KOPT-K1 (cell line): ENCODE measurements at regions not wholly inside any gene's neighbourhood (a gene's known extent, or its start where the extent isn't known, plus 50 kb on each side); places are given as distances from the start of the nearest gene placed in this dataset.

ENCODE experiments used
- H3K27ac ChIP-seq: fragments of 200-600 bp; sonication (generic); 2 replicates; pipeline ENCODE4 v1.5.1; 2016; ENCODE audit warnings: antibody characterized with exemption, mild to moderate bottlenecking, low read depth, low read length; ENCODE audit not compliant: poor library complexity, severe bottlenecking
- H3K36me3 ChIP-seq: fragments of 200-600 bp; sonication (generic); 2 replicates; pipeline ENCODE4 v1.5.1; 2017; ENCODE audit warnings: antibody characterized with exemption, mild to moderate bottlenecking, low read length, moderate library complexity; ENCODE audit not compliant: insufficient read depth
- H3K9me3 ChIP-seq: fragments of 200-600 bp; sonication (generic); 2 replicates; pipeline ENCODE4 v1.5.1; 2017; ENCODE audit warnings: antibody characterized with exemption, low read length, mild to moderate bottlenecking; ENCODE audit not compliant: insufficient read depth, poor library complexity, severe bottlenecking

GRCh38 chr9:13904311-13904710, 409.6 kb downstream of the NFIB start:
- no peaks in the 10 kb centered on the region for H3K36me3 ChIP-seq
- H3K27ac ChIP-seq, result no peak overlapping the region
- no peaks in the 10 kb centered on the region for H3K9me3 ChIP-seq

DNA sequence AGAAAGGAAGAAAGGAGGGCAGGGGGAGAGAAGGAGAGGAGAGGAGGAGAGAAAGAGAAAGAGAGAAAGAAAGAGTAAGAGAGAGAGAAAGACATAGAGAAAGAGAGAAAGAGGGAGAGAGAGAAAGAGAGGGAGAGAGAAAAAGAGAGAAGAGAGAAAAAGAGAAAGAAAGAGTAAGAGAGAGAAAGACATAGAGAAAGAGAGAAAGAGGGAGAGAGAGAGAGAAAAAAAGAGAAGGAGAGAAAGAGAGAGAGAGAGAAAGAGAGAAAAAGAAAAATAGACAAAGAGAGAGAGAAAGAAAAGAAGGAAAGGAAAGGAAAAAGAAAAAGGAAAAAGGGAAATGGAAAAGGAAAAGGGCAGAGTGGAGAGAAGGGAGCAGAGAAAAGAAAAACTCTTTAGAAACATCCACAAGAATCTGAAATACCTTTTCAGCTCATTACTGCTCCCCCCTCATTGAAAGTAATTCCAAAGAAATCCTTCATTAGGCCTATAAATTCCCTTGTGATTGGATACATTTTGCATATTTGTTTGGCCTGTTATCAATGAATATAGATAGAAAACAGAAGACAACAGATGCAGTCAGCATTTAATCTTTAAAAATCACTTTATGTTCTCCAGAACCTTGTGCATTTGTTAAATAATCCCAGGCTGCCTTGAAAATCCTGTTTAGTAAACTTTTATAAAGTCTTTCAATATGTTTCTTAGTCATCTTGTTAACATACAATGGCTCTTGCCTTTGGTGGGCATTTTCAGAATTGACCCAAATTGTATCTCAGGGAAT, 411.5 kb downstream of the NFIB start:
- Histone ChIP-seq H3K27ac (no peak overlapping the region), H3K36me3 (no peaks in the 10 kb centered on the region), H3K9me3 (no peaks in the 10 kb centered on the region)

DNA sequence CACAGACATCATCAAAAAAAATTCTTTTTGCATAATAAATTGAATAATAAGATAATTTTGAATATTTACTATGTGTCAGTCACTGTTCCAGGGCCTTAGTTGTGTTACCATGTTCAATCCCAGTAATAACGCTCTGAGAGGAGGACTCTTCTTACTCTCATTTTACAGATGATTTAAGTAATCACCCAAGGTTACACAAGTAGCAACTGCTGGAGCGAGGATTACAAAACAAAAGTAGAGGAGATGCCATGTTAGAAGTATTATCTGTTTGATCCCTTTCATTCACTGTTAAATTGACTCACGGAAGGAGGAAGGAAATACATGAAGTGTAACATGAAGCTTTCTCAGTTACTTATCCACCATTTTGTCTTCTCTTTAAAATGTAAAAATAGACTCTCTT, 412.8 kb downstream of the NFIB start:
- Histone ChIP-seq H3K9me3 (no peaks in the 10 kb centered on the region), H3K36me3 (no peaks in the 10 kb centered on the region), H3K27ac (no peak overlapping the region)

DNA sequence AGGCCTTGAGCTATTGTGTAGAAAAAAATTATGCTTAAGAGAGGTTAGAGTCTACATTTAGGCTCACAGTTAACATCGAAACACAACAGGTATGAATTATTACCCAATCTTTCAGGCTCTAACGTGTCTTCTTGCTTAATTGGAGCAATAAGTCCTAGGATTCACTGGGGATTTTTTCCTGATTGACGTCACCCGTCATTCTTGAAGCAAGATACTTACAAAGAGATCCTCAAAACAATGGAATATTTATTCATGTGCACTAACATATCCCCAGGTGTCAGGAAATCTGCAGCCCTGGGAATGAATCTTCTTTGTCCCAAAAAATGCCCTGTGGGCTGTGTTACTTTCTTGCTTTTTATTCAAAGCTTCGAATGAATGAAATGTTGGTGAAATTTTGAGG, 413.5 kb downstream of the NFIB start:
- Histone ChIP-seq H3K36me3 (no peaks in the 10 kb centered on the region), H3K9me3 (no peaks in the 10 kb centered on the region), H3K27ac (no peak overlapping the region)

GRCh38 chr9:13899924-13900323, 414.0 kb downstream of the NFIB start:
- Histone ChIP-seq H3K27ac (no peak overlapping the region), H3K36me3 (no peaks in the 10 kb centered on the region), H3K9me3 (no peaks in the 10 kb centered on the region)

DNA sequence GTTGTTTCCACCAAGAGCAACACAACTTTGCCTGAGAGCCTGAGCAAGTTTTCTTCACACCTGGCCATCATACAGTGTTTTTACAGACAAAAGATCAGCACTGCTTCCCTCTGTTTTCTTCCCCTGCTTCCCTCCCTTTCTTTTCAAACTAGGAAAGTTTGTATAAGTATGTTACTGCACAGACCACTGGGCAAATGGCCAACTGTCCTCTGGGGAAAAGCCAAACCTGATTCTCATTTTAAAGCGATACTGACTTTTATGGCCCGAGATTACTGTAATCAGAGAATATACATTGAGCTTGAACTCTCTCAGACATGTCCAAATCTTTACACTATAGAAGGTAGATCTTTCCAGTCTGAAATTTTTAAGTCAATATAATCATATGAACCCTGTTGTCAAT, 415.0 kb downstream of the NFIB start:
- no peaks in the 10 kb centered on the region for H3K36me3 ChIP-seq
- H3K27ac ChIP-seq, result no peak overlapping the region
- no peaks in the 10 kb centered on the region for H3K9me3 ChIP-seq

DNA sequence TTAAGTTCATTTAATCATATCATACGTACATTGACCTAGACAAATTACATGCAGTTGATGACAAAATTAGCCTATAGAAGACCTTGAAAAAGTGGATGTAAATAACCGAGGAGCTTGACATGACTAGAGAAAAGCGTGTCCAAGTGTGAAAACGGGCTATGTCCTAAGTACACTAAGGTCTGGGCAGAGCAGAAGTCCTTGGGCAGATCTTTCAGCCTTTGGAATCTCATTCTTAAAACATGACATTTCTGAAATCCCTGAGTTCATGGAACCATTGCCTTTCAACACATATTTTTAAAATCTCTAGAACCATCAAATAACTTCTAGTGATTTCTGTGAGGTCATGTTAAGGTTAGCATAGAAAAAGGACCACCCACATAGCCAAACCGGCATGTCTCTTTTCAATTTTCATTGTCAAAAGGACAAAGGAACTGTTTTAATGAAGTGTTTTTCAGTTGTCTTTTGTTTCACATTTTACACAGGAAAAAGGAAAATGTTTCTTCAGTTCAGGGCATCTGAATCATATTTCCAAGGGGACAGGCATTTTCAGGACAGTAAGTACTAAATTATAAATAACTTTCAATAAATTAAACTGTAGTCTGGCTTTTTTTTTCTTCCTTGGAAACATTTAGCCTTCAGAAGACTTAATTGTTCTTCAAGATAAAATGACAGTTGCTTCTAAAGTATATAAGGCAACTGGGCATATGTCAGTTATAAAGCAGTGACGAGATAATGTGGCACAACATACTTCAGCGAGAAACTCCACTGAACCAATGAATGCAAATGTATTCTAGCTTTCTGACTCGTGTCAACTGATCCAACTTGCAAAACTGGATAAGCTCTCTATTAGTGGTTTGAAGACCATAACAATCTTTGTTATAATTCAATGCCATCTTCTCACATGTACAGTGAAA, 416.8 kb downstream of the NFIB start:
- H3K9me3 ChIP-seq, result no peaks in the 10 kb centered on the region
- H3K27ac ChIP-seq, result no peak overlapping the region
- H3K36me3 ChIP-seq, result no peaks in the 10 kb centered on the region

DNA sequence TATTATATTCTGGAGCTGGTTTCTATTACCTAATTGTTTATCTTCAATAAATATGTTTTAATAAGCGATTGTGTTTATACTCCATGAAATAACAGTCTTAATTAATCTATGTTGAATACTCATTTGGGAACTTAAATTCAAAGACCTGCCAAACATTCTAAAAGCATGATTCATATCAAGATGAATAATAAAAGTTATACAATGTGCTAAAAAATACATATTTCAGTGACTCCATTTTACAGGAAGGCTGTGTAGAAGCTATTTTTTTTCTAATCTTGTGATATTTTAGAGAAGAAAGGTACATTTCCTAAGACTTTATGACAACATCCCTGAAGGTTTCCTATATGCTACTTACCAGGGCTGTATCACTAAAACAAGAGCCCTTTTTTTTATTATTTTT, 417.9 kb downstream of the NFIB start:
- H3K27ac ChIP-seq, result no peak overlapping the region
- no peaks in the 10 kb centered on the region for H3K36me3 ChIP-seq
- no peaks in the 10 kb centered on the region for H3K9me3 ChIP-seq

DNA sequence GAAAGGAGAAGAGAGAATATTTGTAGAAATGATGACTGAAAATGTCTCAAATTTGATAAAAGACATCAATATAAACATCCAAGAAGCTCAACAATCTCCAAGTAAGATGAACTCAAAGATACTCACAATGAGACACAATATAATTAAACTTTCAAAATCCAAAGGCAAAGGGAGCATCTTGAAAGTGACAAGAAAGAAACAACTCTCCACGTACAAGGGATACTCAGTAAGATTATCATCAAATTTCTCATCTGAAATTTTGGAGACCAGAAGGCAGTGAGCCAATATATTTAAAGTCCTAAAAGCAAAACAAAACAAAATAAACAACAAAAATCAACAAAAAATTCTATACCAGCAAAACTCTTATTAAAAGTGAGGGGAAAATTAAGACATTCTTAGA, 428.7 kb downstream of the NFIB start:
- no peaks in the 10 kb centered on the region for H3K36me3 ChIP-seq

DNA sequence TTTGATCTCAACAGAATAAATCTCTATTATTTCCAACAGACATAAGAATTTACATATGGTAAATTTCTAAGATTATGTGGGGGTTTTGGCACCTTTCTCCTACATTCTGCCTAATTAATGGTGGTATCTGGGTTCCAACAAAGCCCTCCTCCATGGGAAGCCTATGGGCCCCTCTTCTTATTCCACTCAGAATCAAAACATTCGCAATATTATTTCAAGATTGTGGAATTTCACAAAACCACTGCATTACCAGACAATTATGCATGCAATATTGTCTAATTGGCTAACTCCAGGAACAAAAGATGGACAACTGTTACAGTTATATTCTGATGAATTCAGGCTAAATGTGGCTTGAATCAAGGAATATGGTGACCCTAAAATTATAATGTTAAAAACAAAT, 434.0 kb downstream of the NFIB start:
- H3K36me3 ChIP-seq, result no peaks in the 10 kb centered on the region
- H3K9me3 ChIP-seq, result no peaks in the 10 kb centered on the region
- H3K27ac ChIP-seq, result no peak overlapping the region

More for the DNA sequence above, 428.7 kb downstream of the NFIB start:
- H3K9me3 ChIP-seq, result no peaks in the 10 kb centered on the region
- no peak overlapping the region for H3K27ac ChIP-seq

DNA sequence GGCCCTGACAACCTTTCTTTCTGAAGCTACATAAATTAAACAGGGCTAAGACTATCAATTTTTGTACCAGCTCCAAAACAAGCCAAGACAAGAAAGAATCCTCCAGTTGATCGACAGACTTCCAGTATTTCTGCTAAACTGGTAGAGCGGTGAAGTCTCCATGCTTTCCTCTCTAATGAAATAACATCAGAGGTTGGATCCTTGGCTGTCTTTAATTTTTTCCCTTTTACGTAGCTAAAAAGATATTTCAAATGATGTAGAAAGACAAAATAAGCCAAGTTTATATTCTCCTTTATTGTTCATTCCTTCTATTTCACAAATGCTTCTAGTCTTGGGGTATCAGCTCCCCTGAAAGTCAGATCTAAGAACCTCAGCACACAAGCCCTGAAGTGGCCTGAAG, 434.9 kb downstream of the NFIB start:
- no peaks in the 10 kb centered on the region for H3K36me3 ChIP-seq
- H3K9me3 ChIP-seq, result no peaks in the 10 kb centered on the region
- H3K27ac ChIP-seq, result no peak overlapping the region

- Histone ChIP-seq H3K27ac (no peak overlapping the region), H3K36me3 (no peaks in the 10 kb centered on the region), H3K9me3 (no peaks in the 10 kb centered on the region)
Observed at GRCh38 chr9:13878241-13878711, 435.7 kb downstream of the NFIB start.

- Histone ChIP-seq H3K9me3 (no peaks in the 10 kb centered on the region), H3K36me3 (no peaks in the 10 kb centered on the region), H3K27ac (no peak overlapping the region)
Observed at GRCh38 chr9:13876741-13877140, 437.2 kb downstream of the NFIB start.

DNA sequence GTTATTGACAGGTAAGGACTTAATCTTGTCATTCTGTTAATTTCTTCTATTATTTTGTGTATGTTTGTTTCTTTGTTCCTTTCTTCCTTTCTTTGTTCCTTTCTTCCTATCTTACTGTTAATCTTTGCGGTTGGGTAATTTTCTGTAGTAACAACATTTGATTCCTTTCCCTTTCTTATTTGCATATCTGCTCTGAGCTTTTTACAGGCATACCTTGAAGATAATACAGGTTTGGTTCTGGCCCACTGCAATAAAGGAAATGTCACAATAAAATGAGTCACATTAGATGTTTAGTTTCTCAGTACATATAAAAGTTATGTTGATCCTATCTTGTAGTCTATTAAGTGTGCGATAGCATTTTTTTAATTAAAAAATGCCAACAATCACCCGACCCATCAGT, 440.7 kb downstream of the NFIB start:
- H3K9me3 ChIP-seq, result no peaks in the 10 kb centered on the region
- H3K36me3 ChIP-seq, result no peaks in the 10 kb centered on the region
- H3K27ac ChIP-seq, result no peak overlapping the region

GRCh38 chr9:13868336-13868735, 445.6 kb downstream of the NFIB start:
- Histone ChIP-seq H3K27ac (no peak overlapping the region), H3K9me3 (no peaks in the 10 kb centered on the region), H3K36me3 (no peaks in the 10 kb centered on the region)
